ENCODE measurements at regions not wholly inside any gene's neighbourhood (a gene's known extent, or its start where the extent isn't known, plus 50 kb on each side); places are given as distances from the start of the nearest gene placed in this dataset.

GRCh38 chr2:128836559-128837100, 518.0 kb upstream of the HS6ST1 start:
- TF ChIP-seq EP300 (IDR thresholded peaks at IDR 0.05) (no peak), POLR2A (IDR thresholded peaks at IDR 0.05) (no peak), CTCF (IDR thresholded peaks at IDR 0.05) (no peak)
- H3K36me3 ChIP-seq: no peaks in the 10 kb centered on the region
- no peak for DNase-seq (ENCODE audit: low spot score in 2 of 2)
- no peaks in the 10 kb centered on the region for H3K9me3 ChIP-seq
- H3K4me3 ChIP-seq: no peak overlapping the region
- H3K27ac ChIP-seq: no peak overlapping the region
- 73 to 79% methylated on average over 5 of the region's 5 CpGs for WGBS, 2 donors
- H3K27me3 ChIP-seq: no peaks in the 10 kb centered on the region
- no peaks in the 10 kb centered on the region for H3K4me1 ChIP-seq

DNA sequence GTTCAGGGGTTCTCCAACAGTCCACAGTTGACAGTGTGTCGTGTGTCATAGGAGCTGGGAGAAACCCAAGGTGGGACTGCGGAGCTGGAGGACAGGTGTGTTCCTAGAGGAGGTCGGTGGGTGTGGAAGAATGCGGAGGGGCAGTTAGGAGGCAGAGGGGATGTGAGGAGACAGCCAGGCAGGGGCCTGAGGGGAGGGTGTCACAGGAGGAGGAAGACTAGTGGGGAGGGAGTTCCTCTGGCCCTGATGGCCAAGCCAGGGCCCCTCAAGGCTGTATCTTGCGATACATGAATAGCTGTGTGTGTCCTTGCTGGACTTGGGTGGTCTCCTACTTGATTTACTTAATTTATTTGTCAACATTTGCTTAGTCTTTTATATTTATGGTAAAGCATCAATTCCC, 519.6 kb upstream of the HS6ST1 start:
- 91 to 92% methylated on average over 5 of the region's 5 CpGs for WGBS, 2 donors
- no peaks in the 10 kb centered on the region for H3K4me1 ChIP-seq
- no peak for TF ChIP-seq CTCF (IDR thresholded peaks at IDR 0.05)
- no peak for TF ChIP-seq EP300 (IDR thresholded peaks at IDR 0.05)
- no peak for TF ChIP-seq POLR2A (IDR thresholded peaks at IDR 0.05)
- no peak overlapping the region for H3K4me3 ChIP-seq
- no peaks in the 10 kb centered on the region for H3K27me3 ChIP-seq
- no peaks in the 10 kb centered on the region for H3K36me3 ChIP-seq
- no peaks in the 10 kb centered on the region for H3K9me3 ChIP-seq
- no peak overlapping the region for H3K27ac ChIP-seq
- no peak for DNase-seq (ENCODE audit: low spot score in 2 of 2)

DNA sequence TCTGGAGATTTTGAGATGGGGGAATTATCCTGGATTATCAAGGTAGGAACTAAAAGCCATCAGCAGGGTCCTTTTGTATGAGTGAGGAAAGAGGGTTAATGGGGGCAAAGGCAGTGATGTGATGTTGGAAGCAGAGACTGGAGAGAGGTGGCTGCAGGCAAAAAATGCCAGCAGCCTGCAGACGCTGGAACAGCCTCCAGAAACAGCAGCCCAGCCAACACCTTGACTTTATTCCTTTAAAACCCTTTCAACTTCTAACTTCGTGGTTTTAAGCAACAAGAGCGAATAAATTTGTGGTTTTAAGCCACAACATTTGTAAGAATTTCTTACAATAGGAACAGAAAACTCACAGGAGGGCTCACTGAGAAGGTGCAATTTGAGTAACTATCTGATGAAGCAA, 523.1 kb upstream of the HS6ST1 start:
- TF ChIP-seq POLR2A (IDR thresholded peaks at IDR 0.05) (no peak), CTCF (IDR thresholded peaks at IDR 0.05) (no peak), EP300 (IDR thresholded peaks at IDR 0.05) (no peak)
- 70 to 82% methylated on average over 3 of the region's 3 CpGs for WGBS, 2 donors
- Histone ChIP-seq H3K36me3 (no peaks in the 10 kb centered on the region), H3K4me3 (no peak overlapping the region), H3K9me3 (no peaks in the 10 kb centered on the region), H3K27me3 (no peaks in the 10 kb centered on the region), H3K4me1 (no peaks in the 10 kb centered on the region), H3K27ac (no peak overlapping the region)
- no peak for DNase-seq (ENCODE audit: low spot score in 2 of 2)

DNA sequence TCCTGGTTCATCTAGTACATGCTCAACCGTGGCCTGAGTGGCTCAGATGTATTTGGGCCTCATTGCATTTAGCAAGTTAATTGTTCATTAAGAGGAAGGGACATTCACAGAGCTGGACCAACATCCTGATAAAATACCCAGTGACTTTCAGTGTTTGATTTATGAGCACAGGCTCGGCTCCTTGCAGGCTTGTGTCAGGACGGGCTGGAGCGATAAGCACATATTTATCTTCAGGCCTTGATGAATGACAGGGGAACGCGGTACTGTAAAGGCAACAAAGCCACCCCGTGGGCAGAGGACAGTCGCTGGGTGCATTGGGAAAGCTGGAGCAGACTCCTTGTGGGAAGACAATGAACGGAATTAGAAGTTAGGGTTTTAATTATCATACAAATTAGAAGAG, 548.6 kb upstream of the HS6ST1 start:
- Histone ChIP-seq H3K27ac (no peak overlapping the region), H3K9me3 (no peaks in the 10 kb centered on the region), H3K36me3 (no peaks in the 10 kb centered on the region), H3K27me3 (no peaks in the 10 kb centered on the region), H3K4me1 (no peaks in the 10 kb centered on the region), H3K4me3 (no peak overlapping the region)
- WGBS, 2 donors: 59 to 66% methylated on average over 9 of the region's 9 CpGs
- no peak for DNase-seq (ENCODE audit: low spot score in 2 of 2)
- TF ChIP-seq POLR2A (IDR thresholded peaks at IDR 0.05): no peak
- no peak for TF ChIP-seq CTCF (IDR thresholded peaks at IDR 0.05)
- no peak for TF ChIP-seq EP300 (IDR thresholded peaks at IDR 0.05)

GRCh38 chr2:128867936-128868636, 549.4 kb upstream of the HS6ST1 start:
- Histone ChIP-seq H3K27ac (no peak overlapping the region), H3K4me3 (no peak overlapping the region), H3K9me3 (no peaks in the 10 kb centered on the region), H3K4me1 (no peaks in the 10 kb centered on the region), H3K27me3 (no peaks in the 10 kb centered on the region), H3K36me3 (no peaks in the 10 kb centered on the region)
- DNase-seq (ENCODE audit: low spot score in 2 of 2): no peak
- 77 to 90% methylated on average over 7 of the region's 7 CpGs for WGBS, 2 donors
- TF ChIP-seq CTCF (IDR thresholded peaks at IDR 0.05) (no peak), EP300 (IDR thresholded peaks at IDR 0.05) (no peak), POLR2A (IDR thresholded peaks at IDR 0.05) (no peak)
